Testis (tissue), 2 donors: ENCODE measurements at regions not wholly inside any gene's neighbourhood (a gene's known extent, or its start where the extent isn't known, plus 50 kb on each side); places are given as distances from the start of the nearest gene placed in this dataset.

Experiments
- CTCF ChIP-seq, 3 experiments: fragments of 450-650 bp in 2 of 3; fragments of 200-600 bp in 1 of 3; sonication (generic) in 1 of 3; IDR thresholded peaks; one replicate each; pipeline ENCODE4 v1.5.1; 2016 to 2019; ENCODE audit warnings: antibody characterized with exemption in 3 of 3, mild to moderate bottlenecking in 2 of 3, moderate library complexity in 1 of 3
- POLR2A ChIP-seq: fragments of 450-650 bp; IDR thresholded peaks from one replicate; pipeline ENCODE4 v1.6.1; 2017; ENCODE audit warnings: antibody characterized with exemption, mild to moderate bottlenecking, moderate library complexity

DNA sequence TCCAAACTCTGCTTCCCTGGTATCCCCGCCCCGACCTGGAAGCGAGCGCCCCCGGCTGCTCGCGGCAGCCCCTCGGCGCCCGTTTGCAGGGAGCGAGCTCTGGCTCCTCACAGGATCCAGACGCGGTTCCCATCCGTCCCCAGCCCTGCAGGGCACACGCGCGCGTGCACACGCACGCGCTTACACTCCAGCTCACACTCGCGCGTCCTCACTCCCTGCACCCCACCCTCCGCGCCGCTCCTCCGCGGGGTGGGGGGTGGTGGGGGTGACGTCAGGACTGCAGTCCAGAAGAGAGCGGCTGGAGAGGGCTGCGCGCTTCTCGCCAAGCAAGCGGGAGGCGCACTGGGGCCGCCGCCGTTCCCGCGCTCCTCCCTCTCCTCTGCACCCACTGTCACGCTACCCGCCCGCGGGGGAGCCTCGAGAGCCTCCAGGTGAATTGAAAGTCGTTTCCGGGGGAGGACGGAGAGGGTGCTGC is 255.6 kb downstream of the OTUD1 start:
- TF ChIP-seq CTCF (IDR thresholded peaks at IDR 0.05) (no peak), POLR2A (no peak)
